Bronchial epithelial cell (primary cell): ENCODE measurements at regions not wholly inside any gene's neighbourhood (a gene's known extent, or its start where the extent isn't known, plus 50 kb on each side); places are given as distances from the start of the nearest gene placed in this dataset.

Source experiments
- DNase-seq: peaks from one replicate; pipeline ENCODE4 v3.0.0-alpha.2; 2010; ENCODE audit warnings: low read depth
- FAIRE-seq: peaks from 2 replicates; lab custom pipeline; 2011; peaks lifted over from hg19 to GRCh38; lab: Jason Lieb, UNC
- H3K27me3 ChIP-seq: 2 replicates; pipeline ENCODE4 v1.5.1; 2011; ENCODE audit warnings: low read length; ENCODE audit not compliant: control insufficient read depth, insufficient read depth
- H3K36me3 ChIP-seq: 2 replicates; pipeline ENCODE4 v1.5.1; 2011; ENCODE audit warnings: low read length; ENCODE audit not compliant: control insufficient read depth, insufficient read depth
- H3K4me3 ChIP-seq: 2 replicates; pipeline ENCODE4 v1.5.1; 2011; ENCODE audit warnings: mild to moderate bottlenecking, low read depth, low read length, control low read depth
- TF ChIP-seq, protein P1 (sequence below): IDR thresholded peaks from 2 replicates; pipeline ENCODE4 v1.5.1; 2011; ENCODE audit warnings: mild to moderate bottlenecking, moderate library complexity, low read length, control low read depth, inconsistent platforms; ENCODE audit not compliant: insufficient read depth, severe bottlenecking

- TF ChIP-seq, protein P1, sequence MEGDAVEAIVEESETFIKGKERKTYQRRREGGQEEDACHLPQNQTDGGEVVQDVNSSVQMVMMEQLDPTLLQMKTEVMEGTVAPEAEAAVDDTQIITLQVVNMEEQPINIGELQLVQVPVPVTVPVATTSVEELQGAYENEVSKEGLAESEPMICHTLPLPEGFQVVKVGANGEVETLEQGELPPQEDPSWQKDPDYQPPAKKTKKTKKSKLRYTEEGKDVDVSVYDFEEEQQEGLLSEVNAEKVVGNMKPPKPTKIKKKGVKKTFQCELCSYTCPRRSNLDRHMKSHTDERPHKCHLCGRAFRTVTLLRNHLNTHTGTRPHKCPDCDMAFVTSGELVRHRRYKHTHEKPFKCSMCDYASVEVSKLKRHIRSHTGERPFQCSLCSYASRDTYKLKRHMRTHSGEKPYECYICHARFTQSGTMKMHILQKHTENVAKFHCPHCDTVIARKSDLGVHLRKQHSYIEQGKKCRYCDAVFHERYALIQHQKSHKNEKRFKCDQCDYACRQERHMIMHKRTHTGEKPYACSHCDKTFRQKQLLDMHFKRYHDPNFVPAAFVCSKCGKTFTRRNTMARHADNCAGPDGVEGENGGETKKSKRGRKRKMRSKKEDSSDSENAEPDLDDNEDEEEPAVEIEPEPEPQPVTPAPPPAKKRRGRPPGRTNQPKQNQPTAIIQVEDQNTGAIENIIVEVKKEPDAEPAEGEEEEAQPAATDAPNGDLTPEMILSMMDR: no peak
- H3K4me3 ChIP-seq: no peak overlapping the region
- FAIRE-seq (no peak), DNase-seq (no peak)
- H3K36me3 ChIP-seq: no peaks in the 10 kb centered on the region
- no peaks in the 10 kb centered on the region for H3K27me3 ChIP-seq
Measured at GRCh38 chr17:55661256-55661758, 61.4 kb downstream of the TMEM100 start.

DNA sequence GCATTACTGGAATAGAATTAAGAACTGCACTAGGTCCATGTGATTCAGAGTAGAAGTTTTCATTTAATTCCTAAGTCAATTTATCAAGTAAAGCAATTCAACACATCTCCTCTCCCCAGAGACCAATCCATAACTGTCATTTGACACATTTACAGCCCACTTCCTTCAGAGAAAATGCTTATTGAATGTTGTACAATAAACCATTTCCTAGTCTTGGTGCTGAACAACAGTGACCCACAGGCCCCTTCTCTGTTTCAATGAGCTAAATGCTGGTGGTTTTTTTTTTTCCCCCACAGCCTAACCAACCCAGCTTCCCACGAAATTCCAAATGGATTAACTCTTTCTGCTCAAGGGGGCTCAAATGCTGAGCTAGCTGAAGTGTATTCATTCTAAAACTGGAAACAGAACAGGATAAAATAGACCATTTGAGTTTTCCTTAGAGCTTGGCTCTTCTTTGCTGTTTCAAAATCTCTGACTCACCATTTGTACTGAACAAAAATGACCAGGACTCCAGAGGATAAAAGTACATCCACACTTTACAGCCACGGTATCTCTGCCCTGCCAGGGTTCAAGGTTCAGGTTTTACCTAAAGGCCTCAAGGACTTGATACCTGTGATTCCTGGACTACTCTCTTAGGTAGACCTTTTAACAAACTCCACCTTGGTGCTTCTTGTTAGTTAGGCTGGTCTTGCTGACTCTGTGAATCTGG is 62.3 kb downstream of the TMEM100 start:
- H3K27me3 ChIP-seq: no peaks in the 10 kb centered on the region
- no peak overlapping the region for H3K4me3 ChIP-seq
- peak; percentile 4 for DNase-seq
- FAIRE-seq: no peak
- no peaks in the 10 kb centered on the region for H3K36me3 ChIP-seq
- TF ChIP-seq, protein P1: no peak

- H3K36me3 ChIP-seq: no peaks in the 10 kb centered on the region
- TF ChIP-seq, protein P1: no peak
- FAIRE-seq: no peak
Measured at GRCh38 chr17:55659661-55660060, 63.0 kb downstream of the TMEM100 start.

GRCh38 chr17:55655777-55656176 is 66.9 kb downstream of the TMEM100 start:
- H3K27me3 ChIP-seq: no peaks in the 10 kb centered on the region
- FAIRE-seq: no peak
- no peak for DNase-seq

More at GRCh38 chr17:55659661-55660060, 63.0 kb downstream of the TMEM100 start:
- no peak for DNase-seq
- Histone ChIP-seq H3K27me3 (no peaks in the 10 kb centered on the region), H3K4me3 (no peak overlapping the region)

DNA sequence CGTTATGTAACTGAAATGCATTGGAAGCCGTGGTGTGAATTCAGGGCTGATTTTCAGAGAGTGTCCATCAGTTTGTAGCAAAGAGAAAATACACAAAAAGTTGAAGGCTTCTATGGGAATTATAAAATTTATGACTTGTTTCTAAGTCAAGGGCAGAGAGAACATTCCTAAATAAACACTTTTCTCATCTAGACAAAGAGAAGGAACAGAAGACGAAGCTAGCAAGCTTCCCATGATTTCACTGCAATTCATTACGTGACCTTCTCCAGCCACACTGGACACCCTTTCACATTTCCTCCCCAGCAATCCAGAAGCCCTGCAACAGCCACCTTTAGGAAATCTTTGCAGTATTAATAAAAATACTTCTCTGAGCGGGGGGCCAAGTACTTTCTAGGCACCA is 67.8 kb downstream of the TMEM100 start:
- no peak for FAIRE-seq
- no peak for DNase-seq
- H3K4me3 ChIP-seq: no peak overlapping the region
- no peaks in the 10 kb centered on the region for H3K27me3 ChIP-seq
- TF ChIP-seq, protein P1: no peak
- no peaks in the 10 kb centered on the region for H3K36me3 ChIP-seq

More at GRCh38 chr17:55655777-55656176, 66.9 kb downstream of the TMEM100 start:
- TF ChIP-seq, protein P1: no peak
- no peak overlapping the region for H3K4me3 ChIP-seq
- no peaks in the 10 kb centered on the region for H3K36me3 ChIP-seq
